IMR-90 (cell line): ENCODE measurements at regions not wholly inside any gene's neighbourhood (a gene's known extent, or its start where the extent isn't known, plus 50 kb on each side); places are given as distances from the start of the nearest gene placed in this dataset.

Experiments
- ATAC-seq: fragments of 200-7000 bp; cut with Tn5 transposase; 2 replicates; pipeline ENCODE4 v1.9.1; 2020; ENCODE audit warnings: low read depth, mild to moderate bottlenecking, moderate library complexity
- BruUV-seq: library from RNA; stranded (reverse); fragments of 400-500 nt; replicated peaks from 2 replicates; lab custom pipeline; 2021; lab: Mats Ljungman, UMichigan
- CTCF ChIA-PET: fragments of 300-600 bp; formaldehyde crosslinking; extraction: SDS; loops from one replicate; lab custom pipeline; 2021; ENCODE audit warnings: antibody characterized with exemption; lab: Yijun Ruan, JAX
- POLR2A ChIA-PET: fragments of 300-600 bp; sonication (Branson Sonifier 250); formaldehyde crosslinking; loops from one replicate; lab custom pipeline; 2022; ENCODE audit warnings: antibody characterized with exemption; ENCODE audit not compliant: unreplicated experiment; lab: Charles Lee
- DNase-seq: peaks from one replicate; pipeline ENCODE4 v3.0.0; 2013
- H2AFZ ChIP-seq: replicated peaks from 2 replicates; pipeline ENCODE3; 2013; ENCODE audit warnings: low read length, mild to moderate bottlenecking; ENCODE audit not compliant: poor library complexity
- H2AK5ac ChIP-seq: 2 replicates; pipeline ENCODE4 v1.6.1; 2013; ENCODE audit warnings: low read depth, low read length, inconsistent platforms
- H2AK9ac ChIP-seq: replicated peaks from 2 replicates; pipeline ENCODE3; 2013; ENCODE audit warnings: mild to moderate bottlenecking, low read depth, low read length, moderate library complexity; ENCODE audit not compliant: poor library complexity
- H2BK120ac ChIP-seq: 2 replicates; pipeline ENCODE4 v1.6.1; 2013; ENCODE audit warnings: low read depth, low read length, inconsistent platforms
- H2BK15ac ChIP-seq: 3 replicates; pipeline ENCODE4 v1.6.1; 2013; ENCODE audit warnings: low read depth, low read length, inconsistent platforms
- H2BK20ac ChIP-seq: 2 replicates; pipeline ENCODE4 v1.6.1; 2013; ENCODE audit warnings: low read depth, mild to moderate bottlenecking, inconsistent platforms, low read length, moderate library complexity
- H2BK5ac ChIP-seq: 2 replicates; pipeline ENCODE4 v1.6.1; 2013; ENCODE audit warnings: mild to moderate bottlenecking, low read depth, low read length, inconsistent platforms; ENCODE audit not compliant: poor library complexity, severe bottlenecking
- H3K14ac ChIP-seq: replicated peaks from 2 replicates; pipeline ENCODE4 v1.6.1; 2013; ENCODE audit warnings: low read depth, low read length, inconsistent platforms
- H3K18ac ChIP-seq: 2 replicates; pipeline ENCODE4 v1.6.1; 2013; ENCODE audit warnings: low read depth, low read length, control low read depth
- H3K23ac ChIP-seq: 2 replicates; pipeline ENCODE4 v1.6.1; 2013; ENCODE audit warnings: low read depth, low read length, inconsistent platforms
- H3K27ac ChIP-seq: 2 replicates; pipeline ENCODE4 v1.5.1; 2013; ENCODE audit warnings: mild to moderate bottlenecking, control low read depth, low read length; ENCODE audit not compliant: insufficient read depth
- H3K27me3 ChIP-seq: 2 replicates; pipeline ENCODE4 v1.6.1; 2013; ENCODE audit warnings: low read length; ENCODE audit not compliant: control insufficient read depth, insufficient read depth
- H3K36me3 ChIP-seq: 2 replicates; pipeline ENCODE4 v1.6.1; 2013; ENCODE audit warnings: low read length, mixed read lengths; ENCODE audit not compliant: control insufficient read depth, insufficient read depth
- H3K4ac ChIP-seq: 2 replicates; pipeline ENCODE4 v1.6.1; 2013; ENCODE audit warnings: low read depth, low read length, inconsistent platforms
- H3K4me1 ChIP-seq: 2 replicates; pipeline ENCODE4 v1.6.1; 2013; ENCODE audit warnings: low read length, mixed read lengths; ENCODE audit not compliant: control insufficient read depth, insufficient read depth
- H3K4me2 ChIP-seq: 2 replicates; pipeline ENCODE4 v1.6.1; 2013; ENCODE audit warnings: low read depth, mild to moderate bottlenecking, control low read depth, low read length, moderate library complexity
- H3K4me3 ChIP-seq: 2 replicates; pipeline ENCODE4 v1.5.1; 2013; ENCODE audit warnings: low read depth, mild to moderate bottlenecking, control low read depth, low read length, moderate library complexity; ENCODE audit not compliant: insufficient read depth
- H3K56ac ChIP-seq: 2 replicates; pipeline ENCODE4 v1.6.1; 2013; ENCODE audit warnings: low read length, inconsistent platforms; ENCODE audit not compliant: insufficient read depth; ENCODE audit errors: extremely low read depth
- H3K79me1 ChIP-seq, 2 experiments: 2 replicates each; pipeline ENCODE4 v1.6.1; 2013; ENCODE audit warnings: low read length in 2 of 2, inconsistent platforms in 1 of 2, low read depth in 1 of 2
- H3K9ac ChIP-seq: 2 replicates; pipeline ENCODE4 v1.6.1; 2013; ENCODE audit warnings: low read depth, low read length, control low read depth
- H3K9me1 ChIP-seq: 2 replicates; pipeline ENCODE4 v1.6.1; 2013; ENCODE audit warnings: low read length, inconsistent platforms; ENCODE audit not compliant: insufficient read depth
- H3K9me3 ChIP-seq: 2 replicates; pipeline ENCODE4 v1.6.1; 2013; ENCODE audit warnings: low read length; ENCODE audit not compliant: control insufficient read depth, insufficient read depth
- H4K20me1 ChIP-seq: 2 replicates; pipeline ENCODE4 v1.6.1; 2013; ENCODE audit warnings: low read length, inconsistent platforms; ENCODE audit not compliant: insufficient read depth
- H4K5ac ChIP-seq: 2 replicates; pipeline ENCODE4 v1.6.1; 2013; ENCODE audit warnings: mild to moderate bottlenecking, low read depth, low read length, control low read depth
- H4K8ac ChIP-seq, 2 experiments: 2 replicates each; pipeline ENCODE4 v1.6.1; 2013; ENCODE audit warnings: low read depth in 2 of 2, low read length in 2 of 2, control low read depth in 1 of 2, inconsistent platforms in 1 of 2
- H4K91ac ChIP-seq: 2 replicates; pipeline ENCODE4 v1.6.1; 2013; ENCODE audit warnings: low read depth, low read length, inconsistent platforms; ENCODE audit not compliant: insufficient read depth
- ELK1 ChIP-seq: fragments of 150-350 bp; IDR thresholded peaks from 2 replicates; pipeline ENCODE4 v1.6.1; 2016; ENCODE audit warnings: low read depth, mild to moderate bottlenecking, low read length, moderate library complexity, borderline replicate concordance
- MAZ ChIP-seq: IDR thresholded peaks from 2 replicates; pipeline ENCODE4 v1.6.1; 2012; ENCODE audit warnings: low read depth, mild to moderate bottlenecking, low read length, improper control_type of control experiment, moderate library complexity, borderline replicate concordance
- RCOR1 ChIP-seq: IDR thresholded peaks from 2 replicates; pipeline ENCODE4 v1.6.1; 2012; ENCODE audit warnings: mild to moderate bottlenecking, low read length, improper control_type of control experiment; ENCODE audit not compliant: insufficient replicate concordance
- RFX5 ChIP-seq: IDR thresholded peaks from 2 replicates; pipeline ENCODE4 v1.8.0; 2012; ENCODE audit warnings: low read depth, mild to moderate bottlenecking, low read length, moderate library complexity
- USF2 ChIP-seq: fragments of 150-350 bp; IDR thresholded peaks from 2 replicates; pipeline ENCODE4 v1.6.1; 2017; ENCODE audit warnings: mild to moderate bottlenecking, antibody characterized with exemption, low read length, low read depth
- WGBS, 2 experiments: methylation state at CpG; one replicate each; pipeline versions ENCODE4 v1.1.5 to v1.1.7; 2013; ENCODE audit warnings: missing lambda C conversion rate in 2 of 2; ENCODE audit not compliant: insufficient read length in 1 of 2; ENCODE audit errors: extremely low coverage in 2 of 2; 5-methylcytosine and 5-hydroxymethylcytosine counted together
- dilution Hi-C: fragments of 300-500 bp; cut with HindIII; formaldehyde crosslinking; loops from one replicate; pipeline ENCODE4 v1.14.3; 2018; ENCODE audit warnings: low sequenced_read_pairs; ENCODE audit not compliant: unreplicated experiment
- in situ Hi-C: fragments of 300-500 bp; cut with MboI; formaldehyde crosslinking; loops from 3 replicates; pipeline ENCODE4 v1.14.3; 2019; ENCODE audit warnings: low sequenced_read_pairs, inconsistent platforms, mixed read lengths
- intact Hi-C: fragments of 100-400 bp; cut with micrococcal nuclease; formaldehyde crosslinking; loops from 2 replicates; pipeline ENCODE4 v1.10.0; 2022

- Histone ChIP-seq H3K14ac (no peak overlapping the region), H2AFZ (no peak overlapping the region), H3K9me3 (peaks cover 4% of the 10 kb centered on the region; the same call in 1 of the 2 replicates), H3K23ac (no peak overlapping the region), H3K36me3 (no peaks in the 10 kb centered on the region), H2AK5ac (no peak overlapping the region), H3K4ac (no peak overlapping the region), H2BK15ac (no peak overlapping the region), H3K4me1 (peaks cover 2% of the 10 kb centered on the region; the same call in 1 of the 2 replicates), H4K8ac (no peak overlapping the region), H4K20me1 (no peaks in the 10 kb centered on the region), H4K5ac (no peak overlapping the region), H3K56ac (no peak overlapping the region), H3K27ac (no peak overlapping the region), H2BK20ac (no peak overlapping the region), H2BK120ac (no peak overlapping the region), H4K91ac (no peak overlapping the region), H3K4me3 (no peak overlapping the region), H2BK5ac (no peak overlapping the region), H2AK9ac (no peak overlapping the region), H3K27me3 (no peaks in the 10 kb centered on the region), H3K9ac (no peak overlapping the region), H3K9me1 (no peaks in the 10 kb centered on the region), H3K4me2 (no peak overlapping the region), H3K18ac (no peak overlapping the region), H3K79me1 (no peaks in the 10 kb centered on the region)
- CTCF ChIA-PET, result no interaction called here
- no TSS peak for BruUV-seq
- dilution Hi-C loops (no loop called here), in situ Hi-C loops (no loop called here), intact Hi-C loops (no loop called here)
- POLR2A ChIA-PET, result no interaction called here
- no peak for ATAC-seq
- WGBS, 2 experiments, result no CpG with 5 or more reads among the region's 5 CpGs
- TF ChIP-seq RFX5 (no peak), MAZ (no peak), USF2 (no peak), RCOR1 (no peak), ELK1 (no peak)
- peak; percentile 58 for DNase-seq
These were observed 616.3 kb upstream of the TMEM132C start for GRCh38 chr12:127650626-127651025.
